ENCODE measurements at regions not wholly inside any gene's neighbourhood (a gene's known extent, or its start where the extent isn't known, plus 50 kb on each side); places are given as distances from the start of the nearest gene placed in this dataset.

DNA sequence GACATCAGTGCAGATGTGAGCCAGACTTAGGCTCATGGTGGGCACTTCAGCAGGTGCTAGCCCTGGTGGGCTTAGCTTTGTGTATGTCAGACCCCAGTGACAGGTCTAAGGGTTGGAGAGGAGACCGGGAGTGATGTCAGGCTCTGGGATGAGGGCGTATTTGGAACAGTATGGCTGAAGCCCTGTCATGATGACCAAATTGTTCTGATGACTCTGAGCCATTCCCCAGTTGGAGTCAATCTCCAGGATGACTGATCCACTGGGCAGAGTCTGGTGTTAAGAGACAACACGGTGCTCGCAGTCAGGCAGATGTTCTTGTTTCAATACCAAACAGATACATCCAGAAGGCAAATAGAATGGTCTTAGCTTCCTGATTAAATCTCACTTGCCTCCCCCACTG is 241.5 kb downstream of the SOX11 start:
- DNase-seq (ENCODE audit: low read depth in 2 of 2) = no peak
- H3K4me3 ChIP-seq (replicated peaks in 1 of 2; ENCODE audit: low read depth in 2 of 2, low read length in 2 of 2) = no peak overlapping the region
- TF ChIP-seq, protein P1, sequence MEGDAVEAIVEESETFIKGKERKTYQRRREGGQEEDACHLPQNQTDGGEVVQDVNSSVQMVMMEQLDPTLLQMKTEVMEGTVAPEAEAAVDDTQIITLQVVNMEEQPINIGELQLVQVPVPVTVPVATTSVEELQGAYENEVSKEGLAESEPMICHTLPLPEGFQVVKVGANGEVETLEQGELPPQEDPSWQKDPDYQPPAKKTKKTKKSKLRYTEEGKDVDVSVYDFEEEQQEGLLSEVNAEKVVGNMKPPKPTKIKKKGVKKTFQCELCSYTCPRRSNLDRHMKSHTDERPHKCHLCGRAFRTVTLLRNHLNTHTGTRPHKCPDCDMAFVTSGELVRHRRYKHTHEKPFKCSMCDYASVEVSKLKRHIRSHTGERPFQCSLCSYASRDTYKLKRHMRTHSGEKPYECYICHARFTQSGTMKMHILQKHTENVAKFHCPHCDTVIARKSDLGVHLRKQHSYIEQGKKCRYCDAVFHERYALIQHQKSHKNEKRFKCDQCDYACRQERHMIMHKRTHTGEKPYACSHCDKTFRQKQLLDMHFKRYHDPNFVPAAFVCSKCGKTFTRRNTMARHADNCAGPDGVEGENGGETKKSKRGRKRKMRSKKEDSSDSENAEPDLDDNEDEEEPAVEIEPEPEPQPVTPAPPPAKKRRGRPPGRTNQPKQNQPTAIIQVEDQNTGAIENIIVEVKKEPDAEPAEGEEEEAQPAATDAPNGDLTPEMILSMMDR (IDR thresholded peaks at IDR 0.05; ENCODE audit: low read depth, low read length) = no peak

DNA sequence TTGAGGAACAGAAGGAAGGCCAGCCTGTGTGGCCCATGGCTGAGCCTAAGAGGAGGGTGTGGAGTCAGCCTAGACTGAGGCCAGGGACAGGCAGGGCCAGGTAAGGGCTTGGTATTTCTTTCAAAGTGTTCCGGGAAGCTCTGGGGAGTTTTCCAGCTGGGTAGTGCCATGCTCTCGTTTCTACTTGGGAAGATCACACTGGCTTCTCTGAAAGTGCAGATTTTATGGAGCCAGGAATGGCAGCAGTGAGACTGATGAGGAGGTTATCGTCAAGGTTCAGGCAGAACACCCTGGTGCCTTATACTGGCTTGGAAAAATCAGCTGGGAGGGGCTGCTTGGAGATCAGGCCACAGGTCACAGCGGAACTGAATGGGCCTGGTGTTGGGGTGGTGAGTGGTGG is 245.1 kb downstream of the SOX11 start:
- no peak overlapping the region for H3K4me3 ChIP-seq (replicated peaks in 1 of 2; ENCODE audit: low read depth in 2 of 2, low read length in 2 of 2)
- TF ChIP-seq, protein P1 (IDR thresholded peaks at IDR 0.05; ENCODE audit: low read depth, low read length) = no peak

DNA sequence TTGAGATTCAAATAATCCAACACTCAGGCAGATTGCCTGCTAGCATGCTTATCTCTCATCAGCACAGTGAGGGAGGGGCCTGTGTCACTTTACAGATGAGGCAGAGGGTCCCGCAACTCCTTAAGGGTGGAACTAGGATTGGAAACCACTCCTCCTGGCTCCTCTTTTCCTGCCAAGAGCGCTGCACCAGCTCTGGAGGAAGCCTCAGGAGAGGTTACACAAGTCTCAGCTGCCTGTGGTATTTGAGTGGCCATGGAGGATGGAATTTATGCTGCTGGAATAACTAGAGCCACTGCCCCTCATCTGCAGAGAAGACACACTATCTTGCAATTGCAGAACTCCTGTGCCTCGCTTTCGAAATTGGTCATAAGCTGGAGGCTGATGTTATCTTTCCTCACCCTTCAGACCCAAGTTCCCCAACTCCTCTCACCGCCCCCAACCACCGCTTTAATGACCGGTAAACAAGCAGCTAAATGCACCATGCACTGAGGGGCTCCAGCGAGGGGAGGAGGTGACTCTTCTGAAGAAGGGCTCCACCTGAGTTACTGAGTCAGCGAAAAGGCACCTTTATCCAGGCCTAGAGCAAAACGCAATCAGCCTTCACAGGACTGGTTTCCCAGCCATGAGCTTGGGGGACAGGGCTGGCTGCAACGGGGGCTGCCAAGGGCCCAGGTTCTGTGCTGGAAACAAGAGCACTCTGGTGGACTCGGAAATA is 245.8 kb downstream of the SOX11 start:
- TF ChIP-seq, protein P1 (IDR thresholded peaks at IDR 0.05; ENCODE audit: low read depth, low read length) = no peak
- no peak for DNase-seq (ENCODE audit: low read depth in 2 of 2)
- H3K4me3 ChIP-seq (replicated peaks in 1 of 2; ENCODE audit: low read depth in 2 of 2, low read length in 2 of 2) = no peak overlapping the region

More for the DNA sequence above, 245.1 kb downstream of the SOX11 start:
- DNase-seq (ENCODE audit: low read depth in 2 of 2) = no peak

DNA sequence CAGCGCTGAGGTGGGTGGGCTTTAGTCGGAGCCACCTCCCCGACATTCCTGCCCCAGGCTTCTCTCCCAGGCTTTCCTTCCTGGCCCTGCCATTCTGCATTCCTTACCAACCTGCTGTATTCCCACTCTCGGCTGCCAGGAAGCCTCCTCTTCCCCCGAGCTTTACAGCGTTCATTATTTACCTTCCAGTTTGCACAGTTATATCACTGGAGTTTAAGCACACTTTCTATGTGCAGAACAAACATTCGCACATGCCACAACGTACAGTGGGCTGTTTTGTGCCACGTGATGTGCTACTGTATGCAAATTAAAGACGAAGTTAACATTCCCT is 246.3 kb downstream of the SOX11 start:
- DNase-seq (ENCODE audit: low read depth in 2 of 2) = no peak
- TF ChIP-seq, protein P1 (IDR thresholded peaks at IDR 0.05; ENCODE audit: low read depth, low read length) = no peak
- H3K4me3 ChIP-seq (replicated peaks in 1 of 2; ENCODE audit: low read depth in 2 of 2, low read length in 2 of 2) = no peak overlapping the region

DNA sequence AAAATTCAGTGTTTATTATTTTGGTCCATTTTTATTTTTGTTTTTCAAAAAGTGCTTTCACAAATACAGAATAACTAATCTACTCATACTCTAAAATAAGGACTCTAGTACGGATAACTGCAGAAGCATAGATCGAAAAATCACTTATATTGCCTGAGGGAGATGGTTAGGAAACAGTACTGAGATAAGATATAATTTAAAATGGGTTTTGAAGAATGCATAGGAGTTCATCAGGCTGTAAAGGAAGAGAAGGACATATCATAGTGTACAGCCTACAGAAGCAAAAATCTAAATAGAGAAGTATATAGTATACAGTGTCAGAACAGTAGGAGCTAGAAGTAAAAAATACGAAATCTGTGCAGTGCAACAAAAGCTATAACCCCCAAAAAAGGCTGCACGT is 247.4 kb downstream of the SOX11 start:
- no peak for DNase-seq (ENCODE audit: low read depth in 2 of 2)
- no peak overlapping the region for H3K4me3 ChIP-seq (replicated peaks in 1 of 2; ENCODE audit: low read depth in 2 of 2, low read length in 2 of 2)
- TF ChIP-seq, protein P1 (IDR thresholded peaks at IDR 0.05; ENCODE audit: low read depth, low read length) = no peak

DNA sequence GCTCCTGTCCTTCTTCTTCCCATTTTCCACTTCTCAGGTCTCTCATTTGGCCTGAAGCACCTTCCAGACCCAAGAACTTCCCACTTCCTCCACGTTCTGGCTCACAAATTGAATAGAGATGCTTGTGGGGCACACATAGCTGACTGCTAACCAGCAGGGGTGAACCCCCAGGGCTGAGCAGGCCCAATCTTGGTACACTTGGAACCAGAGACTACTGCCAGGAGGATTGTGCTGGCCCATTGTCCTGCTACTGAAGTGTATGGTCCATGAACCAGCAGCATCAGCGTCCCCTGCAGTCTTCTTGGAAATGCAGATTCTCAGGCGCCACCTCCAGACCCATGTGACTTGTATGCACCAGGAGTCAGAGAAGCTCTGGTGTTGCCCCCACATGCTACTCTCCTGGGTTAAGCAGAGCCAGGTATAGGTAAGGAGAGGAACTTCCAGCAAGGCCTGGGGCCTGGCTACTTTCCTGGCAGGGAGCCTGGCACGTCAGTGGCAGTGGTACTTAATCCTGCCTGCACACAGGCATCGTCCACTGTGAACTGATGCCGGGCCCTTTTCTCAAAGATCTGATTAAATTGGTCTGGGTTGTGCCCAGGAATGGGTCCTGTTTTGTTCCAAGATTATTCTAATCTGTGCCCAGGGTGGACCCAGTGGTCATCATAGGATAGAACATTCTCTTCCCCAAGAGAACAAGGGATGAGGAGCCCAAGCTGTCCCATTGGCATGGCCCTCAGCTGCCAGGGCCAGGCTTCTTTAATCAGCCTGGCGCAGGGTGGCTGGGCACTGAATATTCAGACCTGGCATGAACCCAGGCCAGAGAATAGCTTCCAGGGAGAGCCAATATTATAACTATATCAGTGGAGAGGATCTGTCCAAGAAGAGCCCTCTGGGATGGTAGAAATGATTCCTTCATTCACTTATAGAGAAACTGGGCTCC is 248.7 kb downstream of the SOX11 start:
- TF ChIP-seq, protein P1 (IDR thresholded peaks at IDR 0.05; ENCODE audit: low read depth, low read length) = no peak
- H3K4me3 ChIP-seq (replicated peaks in 1 of 2; ENCODE audit: low read depth in 2 of 2, low read length in 2 of 2) = no peak overlapping the region
- DNase-seq (ENCODE audit: low read depth in 2 of 2) = no peak

Measured in cardiac fibroblast (primary cell).